GM12892 (cell line): ENCODE measurements at regions not wholly inside any gene's neighbourhood (a gene's known extent, or its start where the extent isn't known, plus 50 kb on each side); places are given as distances from the start of the nearest gene placed in this dataset.

ENCODE experiments used
- DNase-seq: peaks from one replicate; pipeline ENCODE4 v3.0.0; 2011; ENCODE audit not compliant: insufficient read length
- FAIRE-seq: peaks from 2 replicates; lab custom pipeline; 2011; peaks lifted over from hg19 to GRCh38; lab: Jason Lieb, UNC
- POLR2A ChIP-seq: IDR thresholded peaks from 2 replicates; pipeline ENCODE4 v1.6.1; 2011; ENCODE audit warnings: low read depth, low read length, control low read depth
- POLR2AphosphoS5 ChIP-seq: IDR thresholded peaks from 2 replicates; pipeline ENCODE4 v1.6.1; 2011; ENCODE audit warnings: low read depth, low read length, control low read depth
- TAF1 ChIP-seq: IDR thresholded peaks from 2 replicates; pipeline ENCODE4 v1.6.1; 2011; ENCODE audit warnings: low read depth, mild to moderate bottlenecking, control low read depth, low read length, borderline replicate concordance

GRCh38 chr3:104734627-104735026, 632.1 kb upstream of the ALCAM start:
- FAIRE-seq (no peak), DNase-seq (no peak)
- TF ChIP-seq POLR2AphosphoS5 (no peak), POLR2A (no peak)

- no peak for DNase-seq
- FAIRE-seq: no peak
- TF ChIP-seq POLR2A (no peak), POLR2AphosphoS5 (no peak), TAF1 (no peak)
Observed at GRCh38 chr3:104735691-104736090, 631.0 kb upstream of the ALCAM start.

DNA sequence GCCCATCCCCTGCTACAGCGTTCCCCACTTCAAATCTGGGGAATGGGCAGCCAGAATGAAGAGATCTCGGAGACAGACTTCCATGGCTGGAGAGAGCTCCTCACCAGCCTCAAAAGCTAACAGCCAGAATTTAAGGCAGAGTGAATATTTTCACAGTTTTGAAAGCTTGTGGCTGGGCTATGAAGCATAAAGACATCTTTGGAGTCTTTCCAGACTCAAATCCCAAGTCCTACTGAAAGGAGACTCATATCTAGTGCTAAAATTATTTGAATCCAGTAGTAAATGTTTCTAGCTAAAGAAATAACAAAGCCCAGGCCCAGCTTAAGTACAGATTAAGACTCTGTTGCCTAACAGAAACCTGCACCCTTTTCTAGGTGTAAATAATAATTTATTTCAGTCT, 628.4 kb upstream of the ALCAM start:
- TF ChIP-seq TAF1: no peak
- DNase-seq: no peak
- FAIRE-seq: no peak

- TF ChIP-seq TAF1 (no peak), POLR2AphosphoS5 (no peak), POLR2A (no peak)
- FAIRE-seq (no peak), DNase-seq (no peak)
Observed at GRCh38 chr3:104740874-104741379, 625.8 kb upstream of the ALCAM start.

GRCh38 chr3:104742044-104742443, 624.7 kb upstream of the ALCAM start:
- TF ChIP-seq POLR2AphosphoS5: no peak
- no peak for TF ChIP-seq TAF1
- no peak for TF ChIP-seq POLR2A
- DNase-seq: no peak
- no peak for FAIRE-seq

GRCh38 chr3:104745313-104745712, 621.4 kb upstream of the ALCAM start:
- DNase-seq (no peak), FAIRE-seq (no peak)
- no peak for TF ChIP-seq POLR2AphosphoS5
- no peak for TF ChIP-seq POLR2A
- no peak for TF ChIP-seq TAF1

DNA sequence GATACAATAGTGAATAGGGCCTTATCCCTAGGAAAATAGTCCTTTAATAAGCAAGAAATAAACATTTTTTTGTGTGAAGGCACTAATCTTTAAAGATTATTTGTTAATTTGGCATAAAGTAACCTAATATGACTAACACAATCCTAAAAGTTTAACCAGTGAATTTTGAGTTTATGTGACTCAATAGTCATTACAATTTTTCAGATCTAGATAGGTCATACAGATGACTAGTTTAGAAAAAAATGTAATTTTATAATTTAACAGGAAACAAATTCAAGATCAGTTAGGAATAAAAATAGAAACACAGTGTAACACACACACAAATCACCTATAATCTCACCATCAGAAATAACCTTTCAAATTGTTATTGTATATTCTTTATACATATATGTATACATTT, 620.7 kb upstream of the ALCAM start:
- FAIRE-seq (no peak), DNase-seq (no peak)
- TF ChIP-seq TAF1 (no peak), POLR2AphosphoS5 (no peak)

- FAIRE-seq (no peak), DNase-seq (no peak)
- TF ChIP-seq POLR2AphosphoS5 (no peak), TAF1 (no peak), POLR2A (no peak)
Observed at GRCh38 chr3:104750581-104750980, 616.1 kb upstream of the ALCAM start.

DNA sequence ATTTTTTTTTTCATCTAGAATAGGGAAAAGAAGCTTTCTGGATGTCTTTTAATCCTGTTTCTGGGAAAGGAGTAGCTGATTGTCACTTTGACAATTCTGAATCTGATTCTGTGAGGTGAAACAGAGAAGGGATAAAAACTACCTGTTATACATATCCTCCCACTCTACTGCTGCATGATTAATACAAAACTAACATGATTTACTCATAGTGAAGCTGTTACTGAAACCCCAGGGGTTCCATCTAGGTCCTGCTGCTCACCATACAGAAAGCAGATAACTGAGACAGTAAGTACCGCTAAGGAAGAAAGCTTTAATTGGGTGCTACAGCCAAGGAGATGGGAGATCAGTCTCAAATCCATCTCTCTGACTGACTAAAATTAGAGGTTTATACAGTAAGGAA, 610.9 kb upstream of the ALCAM start:
- TF ChIP-seq POLR2A (no peak), POLR2AphosphoS5 (no peak)
- no peak for DNase-seq
- no peak for FAIRE-seq

DNA sequence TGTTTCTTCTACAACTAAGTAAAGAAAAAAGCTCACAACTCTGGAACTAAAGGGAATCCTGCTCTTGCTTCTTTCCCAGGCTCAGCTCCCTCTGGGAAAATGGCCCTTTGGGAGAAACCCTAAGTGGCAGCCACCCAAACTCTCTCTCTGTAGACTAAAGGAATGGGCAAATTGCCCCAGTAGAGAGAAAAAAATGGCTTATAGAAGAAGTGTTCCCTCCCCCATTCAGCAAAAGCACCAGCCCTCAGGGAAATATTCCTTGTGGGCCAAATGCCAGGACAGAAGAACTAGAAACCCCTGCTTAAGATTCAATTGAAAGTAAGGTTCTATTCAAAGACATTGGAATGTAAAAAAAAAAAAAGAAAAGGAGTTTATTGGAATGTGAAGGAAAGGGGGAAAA, 603.7 kb upstream of the ALCAM start:
- no peak for TF ChIP-seq POLR2AphosphoS5
- TF ChIP-seq POLR2A: no peak
- TF ChIP-seq TAF1: no peak
- no peak for FAIRE-seq

GRCh38 chr3:104764496-104764895, 602.2 kb upstream of the ALCAM start:
- FAIRE-seq (no peak), DNase-seq (no peak)
- TF ChIP-seq TAF1 (no peak), POLR2A (no peak), POLR2AphosphoS5 (no peak)

More for the DNA sequence above, 603.7 kb upstream of the ALCAM start:
- no peak for DNase-seq

- no peak for DNase-seq
- FAIRE-seq: no peak
- TF ChIP-seq POLR2AphosphoS5 (no peak), TAF1 (no peak), POLR2A (no peak)
Observed at GRCh38 chr3:104768886-104769285, 597.8 kb upstream of the ALCAM start.

GRCh38 chr3:104779324-104779723, 587.4 kb upstream of the ALCAM start:
- DNase-seq (no peak), FAIRE-seq (no peak)
- TF ChIP-seq POLR2AphosphoS5: no peak
- TF ChIP-seq TAF1: no peak
- TF ChIP-seq POLR2A: no peak

DNA sequence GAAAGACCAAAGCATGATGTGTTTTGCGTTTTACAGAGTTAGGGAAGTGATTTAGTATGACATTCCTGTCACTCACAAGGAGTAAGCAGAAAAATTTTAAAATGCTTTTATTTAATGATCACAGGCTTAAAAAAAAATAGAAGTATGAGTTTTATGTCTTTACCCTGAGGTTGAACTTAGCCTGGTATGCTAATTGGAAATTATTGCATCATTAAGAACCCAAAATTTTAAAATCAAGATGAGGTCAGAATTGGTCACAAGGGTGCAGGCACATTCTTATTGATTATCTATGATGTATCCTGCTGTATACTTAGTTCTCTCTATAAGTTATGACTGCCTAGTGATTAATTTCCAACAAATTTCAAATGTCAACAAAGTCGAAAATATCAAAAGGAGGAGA, 585.6 kb upstream of the ALCAM start:
- FAIRE-seq (no peak), DNase-seq (no peak)
- TF ChIP-seq POLR2AphosphoS5 (no peak), POLR2A (no peak), TAF1 (no peak)

- no peak for FAIRE-seq
- no peak for DNase-seq
- TF ChIP-seq POLR2A: no peak
- TF ChIP-seq TAF1: no peak
- TF ChIP-seq POLR2AphosphoS5: no peak
Observed at GRCh38 chr3:104785947-104786346, 580.8 kb upstream of the ALCAM start.
